ENCODE measurements at regions not wholly inside any gene's neighbourhood (a gene's known extent, or its start where the extent isn't known, plus 50 kb on each side); places are given as distances from the start of the nearest gene placed in this dataset.

DNA sequence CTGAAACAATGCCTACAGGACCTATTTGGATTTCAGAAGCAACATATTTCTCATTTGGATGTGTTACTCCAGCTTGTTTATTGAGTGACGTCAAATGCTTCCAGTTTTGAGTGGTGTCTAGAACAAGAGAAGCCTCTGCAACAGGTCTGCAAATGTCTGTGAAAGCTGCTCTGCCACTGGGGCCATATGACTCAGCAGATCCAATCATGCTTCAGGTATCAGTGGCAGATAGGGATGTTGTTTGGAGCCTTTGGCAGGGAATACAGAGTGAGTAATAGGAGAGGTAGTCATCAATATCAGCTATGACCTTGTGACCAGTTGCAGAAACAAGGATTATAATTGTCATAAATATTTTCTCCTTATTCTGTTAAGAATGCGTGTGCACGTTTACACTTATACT is 141.1 kb upstream of the ZXDA start:
- ChIA-PET CTCF (no interaction called here), POLR2A (no interaction called here)
- Histone ChIP-seq H3K4me1 (ENCODE audit: control extremely low read depth in 1 of 4, control insufficient read depth in 4 of 4, insufficient read depth in 4 of 4, low read length in 3 of 4) (no peaks in the 10 kb centered on the region), H3K36me3 (ENCODE audit: control insufficient read depth in 4 of 4, insufficient read depth in 4 of 4, low read length in 3 of 4) (no peaks in the 10 kb centered on the region), H3K9me3 (ENCODE audit: control extremely low read depth in 1 of 5, control insufficient read depth in 4 of 5, insufficient read depth in 2 of 5, low read depth in 1 of 5, low read length in 4 of 5) (peaks cover 0 to 14% (median 5%) of the 10 kb centered on the region in 5 experiments), H3K4me3 (ENCODE audit: control insufficient read depth in 1 of 7, extremely low read depth in 1 of 7, insufficient read depth in 4 of 7, low read depth in 2 of 7, low read length in 6 of 7) (no peak overlapping the region), H3K27ac (ENCODE audit: insufficient read depth in 1 of 2, low read depth in 1 of 2, low read length in 2 of 2, poor library complexity in 1 of 2, severe bottlenecking in 2 of 2) (no peak overlapping the region), H3K27me3 (replicated peaks in 2 of 5; ENCODE audit: control insufficient read depth in 4 of 5, insufficient read depth in 5 of 5, low read length in 4 of 5) (no peaks in the 10 kb centered on the region)
- no peak for DNase-seq
- 70% methylated on average over 1 of the region's 3 CpGs for WGBS (ENCODE audit: insufficient coverage)

DNA sequence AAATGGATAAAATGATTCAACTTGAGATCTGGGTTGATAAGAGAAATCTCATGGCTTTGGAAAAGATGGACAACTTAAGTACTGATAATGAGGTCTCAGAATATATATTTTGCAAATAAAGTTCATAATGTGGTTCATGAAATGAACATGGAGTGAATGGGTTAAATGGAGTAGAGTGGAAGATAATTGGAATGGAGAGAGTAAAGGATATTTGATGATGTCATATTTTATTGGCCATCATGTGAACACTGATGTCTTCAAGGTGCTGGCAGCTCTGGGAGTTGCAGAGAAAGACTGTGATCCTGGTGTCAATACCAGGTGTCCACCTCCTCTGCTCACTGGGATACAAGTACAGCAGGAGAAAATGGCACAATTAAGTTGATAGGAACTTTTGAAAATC is 133.9 kb upstream of the ZXDA start:
- Histone ChIP-seq H3K36me3 (ENCODE audit: control insufficient read depth in 4 of 4, insufficient read depth in 4 of 4, low read length in 3 of 4) (no peaks in the 10 kb centered on the region), H3K9me3 (ENCODE audit: control extremely low read depth in 1 of 5, control insufficient read depth in 4 of 5, insufficient read depth in 2 of 5, low read depth in 1 of 5, low read length in 4 of 5) (peaks cover 2 to 19% (median 8%) of the 10 kb centered on the region in 5 experiments), H3K4me1 (ENCODE audit: control extremely low read depth in 1 of 4, control insufficient read depth in 4 of 4, insufficient read depth in 4 of 4, low read length in 3 of 4) (no peaks in the 10 kb centered on the region), H3K4me3 (ENCODE audit: control insufficient read depth in 1 of 7, extremely low read depth in 1 of 7, insufficient read depth in 4 of 7, low read depth in 2 of 7, low read length in 6 of 7) (no peak overlapping the region), H3K27ac (ENCODE audit: insufficient read depth in 1 of 2, low read depth in 1 of 2, low read length in 2 of 2, poor library complexity in 1 of 2, severe bottlenecking in 2 of 2) (no peak overlapping the region), H3K27me3 (replicated peaks in 2 of 5; ENCODE audit: control insufficient read depth in 4 of 5, insufficient read depth in 5 of 5, low read length in 4 of 5) (no peaks in the 10 kb centered on the region)
- ChIA-PET POLR2A (no interaction called here), CTCF (no interaction called here)
- no peak for DNase-seq

DNA sequence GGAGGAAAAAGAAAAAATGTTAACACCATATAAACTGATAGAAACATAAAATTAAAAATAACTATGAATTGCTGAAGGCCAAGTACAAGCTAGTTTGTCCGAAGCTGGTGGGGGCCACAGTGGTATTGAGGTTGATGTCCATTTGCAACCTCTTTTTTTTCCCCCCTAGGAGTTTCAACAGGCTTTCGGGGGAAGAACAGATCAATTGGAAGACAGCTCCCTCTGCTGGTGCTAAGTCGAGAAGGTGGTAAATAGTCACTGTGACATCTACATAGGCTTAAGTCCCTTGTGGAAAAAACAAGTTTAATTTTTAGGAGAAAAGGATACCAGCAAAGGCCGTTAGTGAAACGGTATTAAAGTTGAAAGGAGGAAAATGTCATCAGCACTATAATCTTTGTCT is 115.7 kb upstream of the ZXDA start:
- POLR2A ChIA-PET, result no interaction called here
- WGBS (ENCODE audit: insufficient coverage), result 0% methylated on average over 1 of the region's 5 CpGs
- H3K4me1 ChIP-seq (ENCODE audit: control extremely low read depth in 1 of 4, control insufficient read depth in 4 of 4, insufficient read depth in 4 of 4, low read length in 3 of 4), result peaks cover 0 to 8% (median 5%) of the 10 kb centered on the region in 4 experiments
- H3K4me3 ChIP-seq (ENCODE audit: control insufficient read depth in 1 of 7, extremely low read depth in 1 of 7, insufficient read depth in 4 of 7, low read depth in 2 of 7, low read length in 6 of 7), result no peak overlapping the region
- peak; percentile 54 to 77 (median 71) for DNase-seq
- no peaks in the 10 kb centered on the region for H3K9me3 ChIP-seq (ENCODE audit: control extremely low read depth in 1 of 5, control insufficient read depth in 4 of 5, insufficient read depth in 2 of 5, low read depth in 1 of 5, low read length in 4 of 5)
- H3K36me3 ChIP-seq (ENCODE audit: control insufficient read depth in 4 of 4, insufficient read depth in 4 of 4, low read length in 3 of 4), result no peaks in the 10 kb centered on the region
- H3K27ac ChIP-seq (ENCODE audit: insufficient read depth in 1 of 2, low read depth in 1 of 2, low read length in 2 of 2, poor library complexity in 1 of 2, severe bottlenecking in 2 of 2), result no peak overlapping the region
- H3K27me3 ChIP-seq (replicated peaks in 2 of 5; ENCODE audit: control insufficient read depth in 4 of 5, insufficient read depth in 5 of 5, low read length in 4 of 5), result no peaks in the 10 kb centered on the region
- CTCF ChIA-PET, result interaction anchor here (0.9 to 4.6 kb wide), 8 partner anchors 9 to 455 kb away, joined by 3 to 43 read pairs (median 6); no protein-coding TSS in a partner anchor

DNA sequence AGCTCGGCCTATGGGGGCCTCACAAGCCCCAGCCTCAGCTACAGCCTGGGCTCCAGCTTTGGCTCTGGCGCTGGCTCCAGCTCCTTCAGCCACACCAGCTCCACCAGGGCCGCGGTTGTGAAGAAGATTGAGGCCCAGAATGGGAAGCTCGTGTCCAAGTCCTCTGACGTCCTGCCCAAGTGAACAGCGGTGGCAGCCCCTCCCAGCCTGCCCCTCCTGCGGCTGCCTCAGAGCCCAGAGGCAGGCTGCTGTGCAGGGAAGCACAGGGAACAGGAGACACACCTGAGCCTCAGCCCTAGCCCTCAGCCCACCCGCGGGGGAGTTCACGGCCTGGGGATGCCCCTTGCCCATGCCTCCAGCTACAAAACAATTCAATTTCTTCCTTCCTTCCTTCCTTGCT is 75.7 kb upstream of the ZXDA start:
- WGBS (ENCODE audit: insufficient coverage), result 79% methylated on average over 7 of the region's 11 CpGs
- no peaks in the 10 kb centered on the region for H3K36me3 ChIP-seq (ENCODE audit: control insufficient read depth in 4 of 4, insufficient read depth in 4 of 4, low read length in 3 of 4)
- H3K4me3 ChIP-seq (ENCODE audit: control insufficient read depth in 1 of 7, extremely low read depth in 1 of 7, insufficient read depth in 4 of 7, low read depth in 2 of 7, low read length in 6 of 7), result no peak overlapping the region
- H3K27ac ChIP-seq (ENCODE audit: insufficient read depth in 1 of 2, low read depth in 1 of 2, low read length in 2 of 2, poor library complexity in 1 of 2, severe bottlenecking in 2 of 2), result no peak overlapping the region
- no peaks in the 10 kb centered on the region for H3K27me3 ChIP-seq (replicated peaks in 2 of 5; ENCODE audit: control insufficient read depth in 4 of 5, insufficient read depth in 5 of 5, low read length in 4 of 5)
- ChIA-PET CTCF (interaction anchor here (1.5 kb wide), 1 partner anchor 27 kb away, joined by 3 read pairs; no protein-coding TSS in a partner anchor), POLR2A (no interaction called here)
- no peaks in the 10 kb centered on the region for H3K4me1 ChIP-seq (ENCODE audit: control extremely low read depth in 1 of 4, control insufficient read depth in 4 of 4, insufficient read depth in 4 of 4, low read length in 3 of 4)
- no peak for DNase-seq
- H3K9me3 ChIP-seq (ENCODE audit: control extremely low read depth in 1 of 5, control insufficient read depth in 4 of 5, insufficient read depth in 2 of 5, low read depth in 1 of 5, low read length in 4 of 5), result peaks cover 3 to 16% (median 4%) of the 10 kb centered on the region in 5 experiments

DNA sequence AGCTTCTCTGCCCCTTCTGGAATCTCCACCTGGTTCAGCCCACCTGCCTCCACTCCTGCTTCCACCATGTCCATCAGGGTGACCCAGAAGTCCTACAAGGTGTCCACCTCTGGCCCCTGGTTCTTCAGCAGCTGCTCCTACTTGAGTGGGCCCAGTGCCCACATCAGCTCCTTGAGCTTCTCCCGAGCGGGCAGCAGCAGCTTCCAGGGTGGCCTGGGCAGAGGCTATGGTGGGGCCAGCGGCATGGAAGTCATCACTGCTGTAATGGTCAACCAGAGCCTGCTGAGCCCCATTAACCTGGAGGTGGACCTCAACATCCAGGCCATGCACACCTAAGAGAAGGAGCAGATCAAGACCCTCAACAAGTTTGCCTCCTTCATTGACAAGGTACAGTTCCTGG is 74.4 kb upstream of the ZXDA start:
- CTCF ChIA-PET, result no interaction called here
- no peak for DNase-seq
- POLR2A ChIA-PET, result no interaction called here
- 90% methylated on average over 3 of the region's 3 CpGs for WGBS (ENCODE audit: insufficient coverage)
- H3K4me3 ChIP-seq (ENCODE audit: control insufficient read depth in 1 of 7, extremely low read depth in 1 of 7, insufficient read depth in 4 of 7, low read depth in 2 of 7, low read length in 6 of 7), result no peak overlapping the region
- no peak overlapping the region for H3K27ac ChIP-seq (ENCODE audit: insufficient read depth in 1 of 2, low read depth in 1 of 2, low read length in 2 of 2, poor library complexity in 1 of 2, severe bottlenecking in 2 of 2)
- peaks cover 2 to 7% (median 4%) of the 10 kb centered on the region in 5 experiments for H3K9me3 ChIP-seq (ENCODE audit: control extremely low read depth in 1 of 5, control insufficient read depth in 4 of 5, insufficient read depth in 2 of 5, low read depth in 1 of 5, low read length in 4 of 5)
- no peaks in the 10 kb centered on the region for H3K27me3 ChIP-seq (replicated peaks in 2 of 5; ENCODE audit: control insufficient read depth in 4 of 5, insufficient read depth in 5 of 5, low read length in 4 of 5)
- no peaks in the 10 kb centered on the region for H3K36me3 ChIP-seq (ENCODE audit: control insufficient read depth in 4 of 4, insufficient read depth in 4 of 4, low read length in 3 of 4)
- no peaks in the 10 kb centered on the region for H3K4me1 ChIP-seq (ENCODE audit: control extremely low read depth in 1 of 4, control insufficient read depth in 4 of 4, insufficient read depth in 4 of 4, low read length in 3 of 4)

DNA sequence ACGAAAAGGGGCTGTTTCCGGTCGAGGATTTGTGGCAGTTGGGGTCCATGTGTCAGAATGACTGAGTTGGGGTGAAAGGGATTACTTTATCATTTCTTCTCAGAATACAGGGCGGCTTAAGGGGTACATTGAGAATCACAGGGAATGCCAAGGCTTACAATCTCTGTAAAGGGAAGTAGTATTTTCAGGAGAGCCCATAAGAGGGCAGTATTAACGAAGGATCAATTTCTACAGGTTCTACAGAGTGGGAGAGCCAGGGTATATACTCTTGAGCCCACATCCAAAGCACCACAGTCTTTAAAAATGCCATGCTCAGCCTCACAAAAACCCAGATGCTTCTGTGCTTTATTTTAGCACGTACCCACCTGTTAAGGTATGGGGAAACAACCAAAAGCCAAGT is 67.7 kb upstream of the ZXDA start:
- WGBS (ENCODE audit: insufficient coverage), result no CpG with 5 or more reads among the region's 6 CpGs
- POLR2A ChIA-PET, result no interaction called here
- H3K9me3 ChIP-seq (ENCODE audit: control extremely low read depth in 1 of 5, control insufficient read depth in 4 of 5, insufficient read depth in 2 of 5, low read depth in 1 of 5, low read length in 4 of 5), result no peaks in the 10 kb centered on the region
- no peaks in the 10 kb centered on the region for H3K36me3 ChIP-seq (ENCODE audit: control insufficient read depth in 4 of 4, insufficient read depth in 4 of 4, low read length in 3 of 4)
- H3K4me1 ChIP-seq (ENCODE audit: control extremely low read depth in 1 of 4, control insufficient read depth in 4 of 4, insufficient read depth in 4 of 4, low read length in 3 of 4), result no peaks in the 10 kb centered on the region
- CTCF ChIA-PET, result no interaction called here
- no peak for DNase-seq
- H3K4me3 ChIP-seq (ENCODE audit: control insufficient read depth in 1 of 7, extremely low read depth in 1 of 7, insufficient read depth in 4 of 7, low read depth in 2 of 7, low read length in 6 of 7), result no peak overlapping the region
- H3K27ac ChIP-seq (ENCODE audit: insufficient read depth in 1 of 2, low read depth in 1 of 2, low read length in 2 of 2, poor library complexity in 1 of 2, severe bottlenecking in 2 of 2), result no peak overlapping the region
- H3K27me3 ChIP-seq (replicated peaks in 2 of 5; ENCODE audit: control insufficient read depth in 4 of 5, insufficient read depth in 5 of 5, low read length in 4 of 5), result no peaks in the 10 kb centered on the region

DNA sequence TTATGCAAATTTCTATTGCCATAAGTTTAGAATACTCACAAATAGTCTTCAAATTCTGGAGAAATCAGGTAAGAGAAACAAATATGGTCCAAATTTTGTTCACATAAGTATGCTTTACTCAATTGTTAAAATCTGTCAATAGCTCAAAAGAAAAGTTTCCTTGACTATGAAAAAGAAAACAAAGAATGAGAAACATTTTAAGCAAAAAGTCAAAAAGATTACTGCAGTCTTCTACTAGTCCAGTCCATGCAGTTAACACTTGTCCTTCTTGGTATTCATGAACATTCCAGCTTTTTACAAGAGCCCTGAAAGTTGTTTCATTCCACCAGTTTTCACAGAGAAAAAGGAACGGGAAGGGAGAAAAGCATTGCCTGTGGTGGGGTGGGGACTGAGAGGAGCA is 54.7 kb upstream of the ZXDA start:
- ChIA-PET POLR2A (no interaction called here), CTCF (no interaction called here)
- H3K4me1 ChIP-seq (ENCODE audit: control extremely low read depth in 1 of 4, control insufficient read depth in 4 of 4, insufficient read depth in 4 of 4, low read length in 3 of 4), result no peaks in the 10 kb centered on the region
- WGBS (ENCODE audit: insufficient coverage), result no CpG with 5 or more reads among the region's 1 CpG
- no peaks in the 10 kb centered on the region for H3K27me3 ChIP-seq (replicated peaks in 2 of 5; ENCODE audit: control insufficient read depth in 4 of 5, insufficient read depth in 5 of 5, low read length in 4 of 5)
- peaks cover 2 to 8% (median 4%) of the 10 kb centered on the region in 5 experiments for H3K9me3 ChIP-seq (ENCODE audit: control extremely low read depth in 1 of 5, control insufficient read depth in 4 of 5, insufficient read depth in 2 of 5, low read depth in 1 of 5, low read length in 4 of 5)
- H3K36me3 ChIP-seq (ENCODE audit: control insufficient read depth in 4 of 4, insufficient read depth in 4 of 4, low read length in 3 of 4), result no peaks in the 10 kb centered on the region
- H3K27ac ChIP-seq (ENCODE audit: insufficient read depth in 1 of 2, low read depth in 1 of 2, low read length in 2 of 2, poor library complexity in 1 of 2, severe bottlenecking in 2 of 2), result no peak overlapping the region
- no peak overlapping the region for H3K4me3 ChIP-seq (ENCODE audit: control insufficient read depth in 1 of 7, extremely low read depth in 1 of 7, insufficient read depth in 4 of 7, low read depth in 2 of 7, low read length in 6 of 7)
- peak; percentile 6 to 36 (median 24) for DNase-seq

All from common myeloid progenitor, CD34-positive (primary cell).